GM23338 (cell line): ENCODE measurements at regions not wholly inside any gene's neighbourhood (a gene's known extent, or its start where the extent isn't known, plus 50 kb on each side); places are given as distances from the start of the nearest gene placed in this dataset.

Experiments used
- ATAC-seq: fragments of 200-7000 bp; cut with Tn5 transposase; 3 replicates; pipeline ENCODE4 v1.9.1; 2020
- DNase-seq: peaks from one replicate; pipeline ENCODE4 v3.0.0-alpha.2; 2015; ENCODE audit warnings: low spot score
- H2AFZ ChIP-seq: fragments of 200-600 bp; sonication (generic); 2 replicates; pipeline ENCODE4 v1.8.0; 2016; ENCODE audit warnings: antibody characterized with exemption, mild to moderate bottlenecking, moderate library complexity
- H3F3A ChIP-seq: fragments of 200-600 bp; sonication (generic); replicated peaks from 2 replicates; pipeline ENCODE4 v1.8.0; 2017; ENCODE audit warnings: antibody characterized with exemption, mixed run types, low read depth
- H3K27ac ChIP-seq: fragments of 200-600 bp; sonication (generic); 2 replicates; pipeline ENCODE4 v1.6.1; 2016; ENCODE audit warnings: low read depth
- H3K27me3 ChIP-seq: fragments of 200-600 bp; sonication (generic); 2 replicates; pipeline ENCODE4 v1.8.0; 2016; ENCODE audit warnings: mild to moderate bottlenecking, mixed run types, moderate library complexity; ENCODE audit not compliant: insufficient read depth
- H3K36me3 ChIP-seq: fragments of 200-600 bp; sonication (generic); 2 replicates; pipeline ENCODE4 v1.8.0; 2016; ENCODE audit warnings: mild to moderate bottlenecking; ENCODE audit not compliant: insufficient read depth
- H3K4me1 ChIP-seq: fragments of 200-600 bp; sonication (generic); 2 replicates; pipeline ENCODE4 v1.8.0; 2016; ENCODE audit warnings: mild to moderate bottlenecking, moderate library complexity; ENCODE audit not compliant: insufficient read depth
- H3K4me2 ChIP-seq: fragments of 200-600 bp; sonication (generic); 2 replicates; pipeline ENCODE4 v1.7.1; 2017; ENCODE audit warnings: mixed run types
- H3K4me3 ChIP-seq: fragments of 200-600 bp; sonication (generic); 2 replicates; pipeline ENCODE4 v1.6.1; 2016; ENCODE audit warnings: mixed run types
- H3K79me2 ChIP-seq: fragments of 200-600 bp; sonication (generic); replicated peaks from 2 replicates; pipeline ENCODE4 v1.8.0; 2017; ENCODE audit warnings: mild to moderate bottlenecking; ENCODE audit not compliant: insufficient read depth
- H3K9me2 ChIP-seq: fragments of 200-600 bp; sonication (generic); 2 replicates; pipeline ENCODE4 v1.8.0; 2017; ENCODE audit not compliant: insufficient read depth
- H4K20me1 ChIP-seq: fragments of 200-600 bp; sonication (generic); replicated peaks from 2 replicates; pipeline ENCODE4 v1.8.0; 2017; ENCODE audit warnings: mild to moderate bottlenecking; ENCODE audit not compliant: insufficient read depth
- H3K27ac Mint-ChIP-seq: 2 replicates; pipeline ENCODE4 v1.8.0; 2020; ENCODE audit warnings: inconsistent platforms, mild to moderate bottlenecking, moderate library complexity, mixed read lengths
- H3K27me3 Mint-ChIP-seq: 3 replicates; pipeline ENCODE4 v1.8.0; 2022; ENCODE audit warnings: low read depth, mild to moderate bottlenecking, moderate library complexity, mixed read lengths, inconsistent platforms; ENCODE audit not compliant: insufficient read depth, poor library complexity
- H3K36me3 Mint-ChIP-seq: 3 replicates; pipeline ENCODE4 v1.8.0; 2021; ENCODE audit warnings: low read depth, mild to moderate bottlenecking, inconsistent platforms, moderate library complexity, mixed read lengths
- H3K4me1 Mint-ChIP-seq: 3 replicates; pipeline ENCODE4 v1.8.0; 2020; ENCODE audit warnings: mild to moderate bottlenecking, inconsistent platforms, mixed read lengths
- H3K4me3 Mint-ChIP-seq: 3 replicates; pipeline ENCODE4 v1.8.0; 2021; ENCODE audit warnings: moderate library complexity, mild to moderate bottlenecking, inconsistent platforms, mixed read lengths
- H3K9me3 Mint-ChIP-seq: 3 replicates; pipeline ENCODE4 v1.8.0; 2020; ENCODE audit warnings: moderate library complexity, mild to moderate bottlenecking, inconsistent platforms, mixed read lengths
- ETS1 ChIP-seq: IDR thresholded peaks from 2 replicates; pipeline ENCODE4 v1.6.1; 2016; ENCODE audit warnings: antibody characterized with exemption
- EZH2 ChIP-seq: fragments of 200-600 bp; sonication (generic); IDR thresholded peaks from one replicate; pipeline ENCODE4 v1.8.0; 2017; ENCODE audit warnings: antibody characterized with exemption, mild to moderate bottlenecking, low read depth; ENCODE audit not compliant: unreplicated experiment
- EZH2phosphoT487 ChIP-seq: fragments of 200-600 bp; sonication (generic); IDR thresholded peaks from one replicate; pipeline ENCODE4 v1.8.1; 2018; ENCODE audit warnings: antibody characterized with exemption; ENCODE audit not compliant: unreplicated experiment
- NANOG ChIP-seq: IDR thresholded peaks from 2 replicates; pipeline ENCODE4 v1.6.1; 2016; ENCODE audit warnings: antibody characterized with exemption, borderline replicate concordance
- POLR2AphosphoS5 ChIP-seq: IDR thresholded peaks from 2 replicates; pipeline ENCODE4 v1.6.1; 2016; ENCODE audit warnings: antibody characterized with exemption, low read depth
- STAT1 ChIP-seq: IDR thresholded peaks from one replicate; pipeline ENCODE4 v1.6.1; 2016; ENCODE audit warnings: antibody characterized with exemption; ENCODE audit not compliant: unreplicated experiment
- ZNF114 ChIP-seq: fragments of 250-450 bp; sonication (Bioruptor Pico); IDR thresholded peaks from 2 replicates; pipeline ENCODE4 v1.5.0; 2020; ENCODE audit warnings: mild to moderate bottlenecking, moderate library complexity
- ZNF331 ChIP-seq: fragments of 250-450 bp; sonication (Bioruptor Pico); IDR thresholded peaks from 2 replicates; pipeline ENCODE4 v1.5.0; 2020; ENCODE audit warnings: low read depth, mild to moderate bottlenecking, moderate library complexity
- ZNF462 ChIP-seq: fragments of 250-450 bp; sonication (Bioruptor Pico); IDR thresholded peaks from 2 replicates; pipeline ENCODE4 v1.5.0; 2020; ENCODE audit warnings: mild to moderate bottlenecking, moderate library complexity
- TF ChIP-seq, protein P1 (sequence below): IDR thresholded peaks from one replicate; pipeline ENCODE4 v1.6.1; 2018; ENCODE audit warnings: antibody characterized with exemption; ENCODE audit not compliant: unreplicated experiment

DNA sequence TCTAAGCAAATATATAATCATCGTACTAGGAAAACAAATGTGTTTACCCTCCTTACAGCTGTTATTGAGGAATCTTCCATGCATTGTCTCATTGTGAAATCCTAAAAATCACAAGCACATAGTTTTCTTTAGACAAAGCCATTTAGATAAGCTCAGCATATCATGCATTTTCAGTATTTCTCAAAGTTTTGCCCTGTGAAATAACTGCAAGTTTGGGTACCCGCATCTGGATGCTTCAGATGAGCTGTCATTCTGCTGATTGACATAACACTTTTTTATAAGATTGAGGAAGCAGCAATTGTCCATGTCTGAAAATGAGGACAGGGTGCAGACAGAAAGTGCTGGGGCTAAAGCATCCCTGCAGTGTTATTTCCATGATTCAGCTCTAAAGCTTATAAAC lies 96.2 kb downstream of the IYD start:
- Mint-ChIP-seq H3K4me1 (no peaks in the 10 kb centered on the region), H3K4me3 (no peak overlapping the region), H3K27ac (no peak overlapping the region), H3K36me3 (no peaks in the 10 kb centered on the region), H3K27me3 (no peaks in the 10 kb centered on the region), H3K9me3 (no peaks in the 10 kb centered on the region; the same call in 2 of the 3 replicates)
- H3K36me3 ChIP-seq = no peaks in the 10 kb centered on the region
- H3K4me3 ChIP-seq = no peak overlapping the region
- H3K27me3 ChIP-seq = no peaks in the 10 kb centered on the region
- no peak for DNase-seq
- no peaks in the 10 kb centered on the region for H3K79me2 ChIP-seq
- no peak overlapping the region for H3K27ac ChIP-seq
- H3K4me1 ChIP-seq = no peaks in the 10 kb centered on the region
- no peak overlapping the region for H2AFZ ChIP-seq
- no peaks in the 10 kb centered on the region for H4K20me1 ChIP-seq
- ATAC-seq = no peak
- no peaks in the 10 kb centered on the region for H3F3A ChIP-seq
- H3K4me2 ChIP-seq = no peak overlapping the region
- TF ChIP-seq, protein P1, sequence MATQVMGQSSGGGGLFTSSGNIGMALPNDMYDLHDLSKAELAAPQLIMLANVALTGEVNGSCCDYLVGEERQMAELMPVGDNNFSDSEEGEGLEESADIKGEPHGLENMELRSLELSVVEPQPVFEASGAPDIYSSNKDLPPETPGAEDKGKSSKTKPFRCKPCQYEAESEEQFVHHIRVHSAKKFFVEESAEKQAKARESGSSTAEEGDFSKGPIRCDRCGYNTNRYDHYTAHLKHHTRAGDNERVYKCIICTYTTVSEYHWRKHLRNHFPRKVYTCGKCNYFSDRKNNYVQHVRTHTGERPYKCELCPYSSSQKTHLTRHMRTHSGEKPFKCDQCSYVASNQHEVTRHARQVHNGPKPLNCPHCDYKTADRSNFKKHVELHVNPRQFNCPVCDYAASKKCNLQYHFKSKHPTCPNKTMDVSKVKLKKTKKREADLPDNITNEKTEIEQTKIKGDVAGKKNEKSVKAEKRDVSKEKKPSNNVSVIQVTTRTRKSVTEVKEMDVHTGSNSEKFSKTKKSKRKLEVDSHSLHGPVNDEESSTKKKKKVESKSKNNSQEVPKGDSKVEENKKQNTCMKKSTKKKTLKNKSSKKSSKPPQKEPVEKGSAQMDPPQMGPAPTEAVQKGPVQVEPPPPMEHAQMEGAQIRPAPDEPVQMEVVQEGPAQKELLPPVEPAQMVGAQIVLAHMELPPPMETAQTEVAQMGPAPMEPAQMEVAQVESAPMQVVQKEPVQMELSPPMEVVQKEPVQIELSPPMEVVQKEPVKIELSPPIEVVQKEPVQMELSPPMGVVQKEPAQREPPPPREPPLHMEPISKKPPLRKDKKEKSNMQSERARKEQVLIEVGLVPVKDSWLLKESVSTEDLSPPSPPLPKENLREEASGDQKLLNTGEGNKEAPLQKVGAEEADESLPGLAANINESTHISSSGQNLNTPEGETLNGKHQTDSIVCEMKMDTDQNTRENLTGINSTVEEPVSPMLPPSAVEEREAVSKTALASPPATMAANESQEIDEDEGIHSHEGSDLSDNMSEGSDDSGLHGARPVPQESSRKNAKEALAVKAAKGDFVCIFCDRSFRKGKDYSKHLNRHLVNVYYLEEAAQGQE = no peak
- H3K9me2 ChIP-seq = no peaks in the 10 kb centered on the region

DNA sequence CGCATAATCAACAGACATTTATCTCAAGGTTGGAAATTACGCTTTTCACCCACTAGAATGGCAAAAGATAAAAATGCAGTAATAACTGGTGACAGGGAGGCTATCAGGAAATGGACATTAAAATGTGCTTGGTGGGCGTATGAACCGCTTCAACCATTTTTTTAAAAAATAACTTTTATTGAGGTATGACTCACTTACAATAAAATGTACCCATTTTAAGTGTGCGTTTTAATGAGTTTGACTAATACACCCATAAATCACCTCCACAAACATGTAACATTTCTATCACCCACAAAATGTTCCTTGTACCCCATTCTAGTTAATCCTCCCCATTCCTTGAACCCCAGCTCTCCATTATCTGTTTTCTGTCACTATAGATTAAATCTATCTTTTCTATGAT lies 96.8 kb downstream of the IYD start:
- Histone ChIP-seq H3K79me2 (no peaks in the 10 kb centered on the region), H3K4me3 (no peak overlapping the region), H3K27ac (no peak overlapping the region), H2AFZ (no peak overlapping the region), H3K27me3 (no peaks in the 10 kb centered on the region), H3K9me2 (no peaks in the 10 kb centered on the region), H3K4me2 (no peak overlapping the region), H3K4me1 (no peaks in the 10 kb centered on the region), H4K20me1 (no peaks in the 10 kb centered on the region), H3K36me3 (no peaks in the 10 kb centered on the region), H3F3A (no peaks in the 10 kb centered on the region)
- Mint-ChIP-seq H3K4me3 (no peak overlapping the region), H3K27ac (no peak overlapping the region), H3K9me3 (no peaks in the 10 kb centered on the region; the same call in 2 of the 3 replicates), H3K36me3 (no peaks in the 10 kb centered on the region), H3K27me3 (no peaks in the 10 kb centered on the region), H3K4me1 (no peaks in the 10 kb centered on the region)
- DNase-seq (no peak), ATAC-seq (no peak)
- TF ChIP-seq POLR2AphosphoS5 (no peak), STAT1 (no peak), ZNF114 (CRISPR knock-in tag) (no peak), EZH2 (no peak), ZNF331 (no peak), ETS1 (no peak), EZH2phosphoT487 (no peak), NANOG (no peak), ZNF462 (CRISPR knock-in tag) (no peak)
